Neuronal stem cell (in vitro differentiated cells): ENCODE measurements at regions not wholly inside any gene's neighbourhood (a gene's known extent, or its start where the extent isn't known, plus 50 kb on each side); places are given as distances from the start of the nearest gene placed in this dataset.

Source experiments
- DNase-seq: peaks from one replicate; pipeline ENCODE4 v3.0.0-alpha.2; 2013; ENCODE audit warnings: low spot score
- H2AFZ ChIP-seq: one replicate; pipeline ENCODE4 v1.6.1; 2013; ENCODE audit warnings: mild to moderate bottlenecking, low read length, inconsistent platforms
- H2AK5ac ChIP-seq: 2 replicates; pipeline ENCODE4 v1.6.1; 2013; ENCODE audit warnings: low read depth, mild to moderate bottlenecking, inconsistent platforms, low read length, moderate library complexity, mixed read lengths
- H2BK120ac ChIP-seq: 2 replicates; pipeline ENCODE4 v1.6.1; 2013; ENCODE audit warnings: low read depth, mild to moderate bottlenecking, inconsistent platforms, low read length, moderate library complexity, mixed read lengths
- H2BK12ac ChIP-seq: one replicate; pipeline ENCODE4 v1.6.1; 2013; ENCODE audit warnings: low read length, inconsistent platforms
- H2BK15ac ChIP-seq: 2 replicates; pipeline ENCODE4 v1.6.1; 2013; ENCODE audit warnings: mild to moderate bottlenecking, low read length, inconsistent platforms, mixed read lengths
- H2BK5ac ChIP-seq: one replicate; pipeline ENCODE4 v1.6.1; 2013; ENCODE audit warnings: inconsistent platforms, mild to moderate bottlenecking, low read length, moderate library complexity
- H3K14ac ChIP-seq: one replicate; pipeline ENCODE4 v1.6.1; 2013; ENCODE audit warnings: low read length, inconsistent platforms
- H3K18ac ChIP-seq: 2 replicates; pipeline ENCODE4 v1.6.1; 2013; ENCODE audit warnings: low read length, inconsistent platforms
- H3K23ac ChIP-seq: 2 replicates; pipeline ENCODE4 v1.6.1; 2013; ENCODE audit warnings: low read depth, mild to moderate bottlenecking, mixed read lengths, low read length, inconsistent platforms; ENCODE audit not compliant: poor library complexity
- H3K27ac ChIP-seq: replicated peaks from 3 replicates; pipeline ENCODE4 v1.5.1; 2013; ENCODE audit warnings: low read length, inconsistent platforms
- H3K27me3 ChIP-seq, 3 experiments: 2 replicates each; pipeline ENCODE4 v1.6.1; 2013; ENCODE audit warnings: low read length in 3 of 3, mild to moderate bottlenecking in 2 of 3, inconsistent platforms in 1 of 3, low read depth in 1 of 3, mixed read lengths in 1 of 3, moderate library complexity in 1 of 3; ENCODE audit not compliant: control insufficient read depth in 3 of 3, insufficient read depth in 3 of 3
- H3K36me3 ChIP-seq, 2 donors: replicated peaks in 1 of 2; 2 replicates each; pipeline ENCODE4 v1.6.1; 2013; ENCODE audit warnings: low read length in 2 of 2; ENCODE audit not compliant: control insufficient read depth in 2 of 2, insufficient read depth in 2 of 2
- H3K4ac ChIP-seq: 2 replicates; pipeline ENCODE4 v1.6.1; 2013; ENCODE audit warnings: inconsistent platforms, mild to moderate bottlenecking, low read length, moderate library complexity
- H3K4me1 ChIP-seq, 2 donors: 1 replicate in 1 of 2; 2 replicates in 1 of 2; pipeline ENCODE4 v1.6.1; 2013; ENCODE audit warnings: low read length in 2 of 2, low read depth in 1 of 2; ENCODE audit not compliant: control insufficient read depth in 2 of 2, insufficient read depth in 1 of 2
- H3K4me2 ChIP-seq: one replicate; pipeline ENCODE4 v1.6.1; 2013; ENCODE audit warnings: mild to moderate bottlenecking, low read length, inconsistent platforms; ENCODE audit not compliant: insufficient read depth, poor library complexity, severe bottlenecking
- H3K4me3 ChIP-seq, 2 donors: 2 replicates each; pipeline ENCODE4 v1.5.1; 2013; ENCODE audit warnings: low read length in 2 of 2, mild to moderate bottlenecking in 2 of 2, inconsistent platforms in 1 of 2, moderate library complexity in 1 of 2
- H3K79me1 ChIP-seq: one replicate; pipeline ENCODE4 v1.6.1; 2013; ENCODE audit warnings: low read depth, mild to moderate bottlenecking, inconsistent platforms, low read length, moderate library complexity
- H3K9ac ChIP-seq: one replicate; pipeline ENCODE4 v1.6.1; 2013; ENCODE audit warnings: mild to moderate bottlenecking, low read depth, low read length, inconsistent platforms; ENCODE audit not compliant: poor library complexity
- H3K9me3 ChIP-seq, 2 donors: replicated peaks in 1 of 2; 2 replicates each; pipeline versions ENCODE3 to v1.6.1; 2013; ENCODE audit warnings: low read length in 2 of 2, mild to moderate bottlenecking in 2 of 2, inconsistent platforms in 1 of 2, low read depth in 1 of 2, mixed read lengths in 1 of 2, moderate library complexity in 1 of 2; ENCODE audit not compliant: control insufficient read depth in 2 of 2, insufficient read depth in 1 of 2
- H4K8ac ChIP-seq: one replicate; pipeline ENCODE4 v1.6.1; 2013; ENCODE audit warnings: low read depth, mild to moderate bottlenecking, inconsistent platforms, low read length, moderate library complexity
- H4K91ac ChIP-seq: one replicate; pipeline ENCODE4 v1.6.1; 2013; ENCODE audit warnings: low read length, low read depth, mild to moderate bottlenecking, inconsistent platforms; ENCODE audit not compliant: poor library complexity
- WGBS, 2 donors: extraction: QIAGEN DNeasy Blood & Tissue Kit; methylation state at CpG; one replicate each; pipeline ENCODE4 v1.1.7; 2013; ENCODE audit warnings: missing lambda C conversion rate in 2 of 2, mixed read lengths in 1 of 2; ENCODE audit not compliant: insufficient read length in 2 of 2, insufficient replicate concordance in 1 of 2; ENCODE audit errors: extremely low coverage in 2 of 2; 5-methylcytosine and 5-hydroxymethylcytosine counted together

DNA sequence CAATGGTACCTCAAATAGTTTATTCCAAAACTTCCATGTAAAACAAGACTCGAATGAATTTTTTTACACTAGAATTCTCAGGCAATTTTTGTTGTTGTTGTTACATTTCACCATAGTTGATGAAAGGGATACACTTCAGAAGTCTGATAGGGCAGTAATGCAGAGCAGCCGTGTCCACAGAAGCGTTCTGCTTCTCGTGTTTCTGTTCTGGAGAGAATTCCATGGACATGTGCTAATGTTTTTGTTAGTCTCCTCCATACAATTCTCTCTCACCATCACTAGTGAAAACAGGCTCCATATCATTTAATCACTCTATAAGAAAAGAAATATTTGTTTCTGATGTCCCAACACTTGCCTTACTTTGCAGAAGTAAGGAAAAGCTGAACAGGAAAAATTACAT, 606.1 kb downstream of the SLC16A7 start:
- no peaks in the 10 kb centered on the region for H3K9me3 ChIP-seq
- no peak overlapping the region for H3K4me3 ChIP-seq
- no peak overlapping the region for H4K8ac ChIP-seq
- H2AFZ ChIP-seq: no peak overlapping the region
- no peak for DNase-seq
- H3K4me2 ChIP-seq: no peak overlapping the region
- H2BK120ac ChIP-seq: no peak overlapping the region
- no peak overlapping the region for H3K4ac ChIP-seq
- no peak overlapping the region for H2BK12ac ChIP-seq
- no peak overlapping the region for H3K14ac ChIP-seq
- no peak overlapping the region for H2AK5ac ChIP-seq
- WGBS, 2 donors: no CpG with 5 or more reads among the region's 4 CpGs
- H3K79me1 ChIP-seq: no peaks in the 10 kb centered on the region
- H3K4me1 ChIP-seq: no peaks in the 10 kb centered on the region
- H2BK5ac ChIP-seq: no peak overlapping the region
- H3K27ac ChIP-seq: no peak overlapping the region
- H4K91ac ChIP-seq: no peak overlapping the region
- H3K23ac ChIP-seq: no peak overlapping the region
- no peak overlapping the region for H2BK15ac ChIP-seq
- H3K36me3 ChIP-seq: no peaks in the 10 kb centered on the region
- no peak overlapping the region for H3K9ac ChIP-seq
- H3K18ac ChIP-seq: no peak overlapping the region
- H3K27me3 ChIP-seq: no peaks in the 10 kb centered on the region

DNA sequence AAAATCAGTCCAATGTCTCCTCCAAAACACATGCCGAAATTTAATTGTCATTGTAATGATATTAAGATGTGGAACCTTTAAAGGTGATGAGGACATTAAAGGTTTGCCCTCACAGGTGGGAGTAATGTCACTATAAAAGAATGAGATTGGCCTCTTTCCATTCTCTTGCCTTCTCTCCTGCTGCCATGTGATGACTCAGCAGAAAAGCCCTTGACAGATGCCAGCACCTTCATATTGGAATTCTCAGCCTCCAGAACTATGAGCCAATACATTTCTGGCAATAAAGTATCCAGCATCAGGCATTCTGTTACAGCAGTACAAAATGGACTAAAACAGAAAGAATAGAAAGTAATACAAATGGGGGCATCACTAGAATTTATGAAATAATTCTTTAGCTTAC, 609.7 kb downstream of the SLC16A7 start:
- DNase-seq: no peak
- no peak overlapping the region for H3K27ac ChIP-seq
- no peaks in the 10 kb centered on the region for H3K79me1 ChIP-seq
- H3K23ac ChIP-seq: no peak overlapping the region
- H2BK15ac ChIP-seq: no peak overlapping the region
- H3K4me3 ChIP-seq: no peak overlapping the region
- H3K4me2 ChIP-seq: no peak overlapping the region
- H2BK5ac ChIP-seq: no peak overlapping the region
- no peak overlapping the region for H2AFZ ChIP-seq
- no peaks in the 10 kb centered on the region for H3K27me3 ChIP-seq
- no peaks in the 10 kb centered on the region for H3K9me3 ChIP-seq
- H3K18ac ChIP-seq: no peak overlapping the region
- no peak overlapping the region for H2BK120ac ChIP-seq
- H3K36me3 ChIP-seq: no peaks in the 10 kb centered on the region
- H3K14ac ChIP-seq: no peak overlapping the region
- H3K4ac ChIP-seq: no peak overlapping the region
- no peaks in the 10 kb centered on the region for H3K4me1 ChIP-seq
- no peak overlapping the region for H2AK5ac ChIP-seq
- no peak overlapping the region for H2BK12ac ChIP-seq
- no peak overlapping the region for H3K9ac ChIP-seq
- no CpG with 5 or more reads among the region's 1 CpG for WGBS, 2 donors
- no peak overlapping the region for H4K8ac ChIP-seq
- no peak overlapping the region for H4K91ac ChIP-seq

DNA sequence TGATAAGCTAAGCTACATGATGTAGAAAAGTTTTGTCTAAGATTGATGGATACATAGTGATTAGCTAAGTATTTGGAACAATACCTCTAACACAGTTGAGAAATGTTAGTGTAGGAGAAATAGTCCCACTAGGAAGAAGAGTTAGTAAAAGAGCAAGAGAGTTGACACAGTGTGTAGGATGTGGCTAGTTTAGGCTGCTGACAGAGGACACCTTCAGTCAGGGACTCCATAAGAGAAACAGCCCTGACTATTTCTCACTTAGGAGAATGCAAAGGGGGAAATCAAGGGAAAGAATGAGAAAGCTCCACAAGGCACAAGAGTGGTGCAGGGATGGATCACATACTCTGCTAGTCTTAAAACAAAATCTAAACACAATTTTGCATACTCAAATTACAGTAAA, 613.7 kb downstream of the SLC16A7 start:
- H2BK5ac ChIP-seq: no peak overlapping the region
- no peaks in the 10 kb centered on the region for H3K27me3 ChIP-seq
- no peak overlapping the region for H3K14ac ChIP-seq
- H3K4me1 ChIP-seq: no peaks in the 10 kb centered on the region
- no peak overlapping the region for H2AK5ac ChIP-seq
- no peak overlapping the region for H3K27ac ChIP-seq
- H3K9me3 ChIP-seq: no peaks in the 10 kb centered on the region
- no peak overlapping the region for H3K9ac ChIP-seq
- no peak overlapping the region for H3K4ac ChIP-seq
- H3K4me3 ChIP-seq: no peak overlapping the region
- no peak overlapping the region for H3K23ac ChIP-seq
- no peak for DNase-seq
- no peak overlapping the region for H2BK12ac ChIP-seq
- H3K36me3 ChIP-seq: no peaks in the 10 kb centered on the region
- H3K18ac ChIP-seq: peak overlapping the region; percentile 38
- no peak overlapping the region for H2BK15ac ChIP-seq
- no peak overlapping the region for H2BK120ac ChIP-seq
- no peak overlapping the region for H2AFZ ChIP-seq
- no peak overlapping the region for H3K4me2 ChIP-seq
- no peak overlapping the region for H4K91ac ChIP-seq
- no peak overlapping the region for H4K8ac ChIP-seq
- H3K79me1 ChIP-seq: no peaks in the 10 kb centered on the region

DNA sequence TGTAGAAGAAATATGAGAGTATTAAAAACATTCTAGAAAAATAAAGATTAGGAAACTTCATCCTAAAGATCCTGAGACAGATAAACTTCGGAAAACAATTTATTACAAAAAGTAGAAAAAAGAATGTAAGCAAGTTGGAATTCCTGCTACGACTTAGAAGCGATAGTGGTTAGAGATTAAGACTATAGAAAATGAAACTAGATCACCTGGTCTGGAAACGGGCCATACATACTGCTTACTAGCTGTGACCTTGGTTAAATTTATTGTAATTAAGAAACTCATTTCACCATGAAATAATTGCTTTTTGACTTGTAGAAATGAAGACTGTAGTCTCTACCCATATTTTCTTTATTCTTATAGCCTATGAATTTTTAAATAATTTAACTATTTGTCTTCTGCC, 614.1 kb downstream of the SLC16A7 start:
- no peak overlapping the region for H2BK15ac ChIP-seq
- no peaks in the 10 kb centered on the region for H3K79me1 ChIP-seq
- H2BK120ac ChIP-seq: no peak overlapping the region
- H2AK5ac ChIP-seq: no peak overlapping the region
- H3K4me1 ChIP-seq: no peaks in the 10 kb centered on the region
- no peak overlapping the region for H2BK12ac ChIP-seq
- H3K27me3 ChIP-seq: no peaks in the 10 kb centered on the region
- H3K4me2 ChIP-seq: no peak overlapping the region
- no peak overlapping the region for H3K9ac ChIP-seq
- H2AFZ ChIP-seq: no peak overlapping the region
- no peak overlapping the region for H3K14ac ChIP-seq
- H2BK5ac ChIP-seq: no peak overlapping the region
- no peak overlapping the region for H3K23ac ChIP-seq
- WGBS, 2 donors: no CpG with 5 or more reads among the region's 4 CpGs
- H3K9me3 ChIP-seq: no peaks in the 10 kb centered on the region
- H4K8ac ChIP-seq: no peak overlapping the region
- no peak overlapping the region for H4K91ac ChIP-seq
- no peak overlapping the region for H3K18ac ChIP-seq
- H3K36me3 ChIP-seq: no peaks in the 10 kb centered on the region
- H3K4me3 ChIP-seq: no peak overlapping the region
- no peak overlapping the region for H3K27ac ChIP-seq
- no peak overlapping the region for H3K4ac ChIP-seq
- no peak for DNase-seq
